Erythroblast (primary cell): ENCODE measurements at regions not wholly inside any gene's neighbourhood (a gene's known extent, or its start where the extent isn't known, plus 50 kb on each side); places are given as distances from the start of the nearest gene placed in this dataset.
"Not testable (repeated sequence)": the region's sequence is repeated elsewhere in the genome, so short reads cannot be mapped to it uniquely, and the experiment has no call there.

ENCODE experiments used
- DNase-seq, 2 experiments: peaks; one replicate each; lab custom pipeline; 2025; lab: John Stamatoyannopoulos, UW
- GATA1 ChIP-seq: IDR thresholded peaks from 2 replicates; pipeline ENCODE4 v1.6.1; 2011; ENCODE audit warnings: low read depth, mild to moderate bottlenecking, control low read depth, low read length, moderate library complexity
- POLR2A ChIP-seq: IDR thresholded peaks from 2 replicates; pipeline ENCODE4 v1.6.1; 2011; ENCODE audit warnings: mild to moderate bottlenecking, low read length

DNA sequence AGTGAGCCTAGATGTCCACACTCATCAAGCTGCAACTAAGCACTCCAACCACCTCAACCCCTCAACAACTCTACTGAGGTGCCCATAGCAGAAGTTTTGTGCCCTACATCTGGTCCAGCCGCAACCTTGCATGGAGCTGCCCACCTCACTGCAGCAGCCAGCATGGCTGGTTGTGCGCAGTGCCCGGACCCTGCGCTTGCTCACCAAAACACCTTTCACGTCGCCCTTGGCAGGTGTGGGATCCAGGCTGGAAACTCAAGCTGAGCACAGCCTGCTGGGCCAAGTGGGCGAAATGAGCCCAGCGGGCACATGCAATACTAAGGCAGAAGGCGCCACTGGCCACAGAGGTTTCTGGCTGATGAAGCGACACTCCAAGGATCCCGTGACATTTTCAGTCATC is 902.4 kb downstream of the TBC1D32 start:
- TF ChIP-seq POLR2A = no peak
- no peak for TF ChIP-seq GATA1

DNA sequence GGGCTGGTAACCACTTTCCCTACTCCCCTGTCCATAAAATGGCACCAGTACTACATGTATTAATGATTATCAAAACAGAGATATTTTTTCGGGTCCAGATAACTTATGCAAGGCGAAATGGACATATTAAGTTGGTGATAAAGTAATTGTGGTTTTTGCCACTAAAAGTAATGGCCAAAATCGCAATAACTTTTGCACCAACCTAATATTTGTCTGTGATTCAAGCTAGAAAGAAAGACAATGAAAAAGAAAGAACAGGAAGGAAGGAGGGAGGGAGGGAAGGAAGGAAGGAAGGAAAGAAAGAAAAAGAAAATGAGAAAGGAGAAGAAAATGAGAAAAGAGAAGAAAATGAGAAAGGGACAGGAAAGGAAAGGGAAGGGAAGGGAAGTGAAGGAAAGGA is 922.9 kb downstream of the TBC1D32 start:
- no peak for DNase-seq
- no peak for TF ChIP-seq GATA1
- no peak for TF ChIP-seq POLR2A

More for the DNA sequence above, 902.4 kb downstream of the TBC1D32 start:
- DNase-seq = no peak

GRCh38 chr6:120410586-120410985 is 923.7 kb downstream of the TBC1D32 start:
- DNase-seq = no peak
- TF ChIP-seq GATA1 = no peak
- no peak for TF ChIP-seq POLR2A

DNA sequence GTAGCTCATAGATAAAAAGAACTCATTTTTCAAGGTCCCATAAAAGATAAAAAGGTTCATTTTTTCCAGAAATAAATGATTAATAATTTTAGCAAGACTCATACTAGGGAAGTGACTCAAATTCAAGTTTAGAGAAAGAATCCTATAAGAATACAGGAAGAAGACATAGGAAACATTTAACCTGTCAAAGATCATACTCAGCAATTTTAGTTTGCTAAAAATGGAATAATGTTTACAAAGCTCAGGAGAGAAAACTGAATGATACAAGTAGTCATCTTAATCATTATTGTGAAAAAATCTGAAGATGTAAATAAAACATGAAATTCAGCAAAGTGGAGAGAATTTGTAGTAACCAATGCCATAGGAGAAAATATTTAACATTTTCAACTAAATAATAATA is 926.6 kb downstream of the TBC1D32 start:
- TF ChIP-seq GATA1 (no peak), POLR2A (no peak)
- no peak for DNase-seq

DNA sequence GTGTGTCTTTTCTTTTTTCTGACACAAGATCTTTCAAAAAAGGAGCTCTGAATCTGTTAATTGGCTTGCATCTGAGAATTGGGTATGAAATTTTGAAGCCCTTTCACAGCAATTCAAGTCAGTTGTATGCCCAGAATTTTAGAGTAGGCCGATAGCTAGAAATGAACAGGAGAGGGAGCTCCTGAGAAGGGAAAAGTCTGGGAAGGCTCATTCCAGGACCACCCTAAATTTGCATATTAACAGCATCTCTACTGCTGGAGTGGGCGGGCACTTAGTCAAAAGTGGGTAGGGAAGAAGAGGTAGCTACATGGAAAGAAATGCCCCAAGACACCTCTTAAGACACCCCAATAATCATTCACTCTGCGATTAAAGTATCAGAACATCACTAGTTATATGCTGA is 928.3 kb downstream of the TBC1D32 start:
- no peak for TF ChIP-seq POLR2A
- no peak for TF ChIP-seq GATA1
- no peak for DNase-seq

DNA sequence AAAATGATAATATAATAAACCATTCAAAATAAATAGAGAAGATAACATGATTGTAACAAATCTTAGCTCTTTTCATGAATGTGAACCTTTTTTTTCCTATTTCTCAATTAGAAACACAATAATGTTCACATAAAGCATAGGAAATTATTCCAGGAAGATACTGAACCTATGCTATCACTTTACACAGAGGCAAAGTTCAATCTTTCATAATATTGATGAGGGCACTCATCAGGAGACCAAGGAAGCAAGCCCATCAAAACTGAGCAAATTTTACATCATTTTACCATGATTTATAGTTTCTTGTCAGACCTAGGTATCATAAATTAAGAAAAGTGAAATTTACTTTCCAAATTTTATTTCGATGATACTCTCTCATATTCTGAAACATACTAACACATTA is 938.5 kb downstream of the TBC1D32 start:
- DNase-seq = no peak

DNA sequence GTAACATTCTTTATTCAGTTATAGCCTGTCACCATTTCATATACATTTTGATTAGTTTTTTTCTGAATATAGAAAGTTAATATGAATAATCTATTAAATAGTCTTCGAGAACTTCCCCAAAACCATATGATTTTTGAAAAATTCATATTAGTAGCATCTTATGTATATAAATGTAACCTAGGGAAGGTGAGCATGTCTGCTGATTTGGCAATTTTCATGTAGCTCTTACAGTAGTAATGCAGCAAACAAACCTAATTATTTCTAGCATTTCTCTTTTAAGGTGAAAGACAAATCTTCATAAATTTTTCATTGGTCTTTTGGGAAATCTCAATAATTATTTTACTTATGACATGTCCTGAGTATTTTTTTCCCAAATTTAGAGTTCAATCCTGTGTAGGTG is 939.0 kb downstream of the TBC1D32 start:
- no peak for DNase-seq
- no peak for TF ChIP-seq GATA1
- TF ChIP-seq POLR2A = no peak

More for the DNA sequence above, 938.5 kb downstream of the TBC1D32 start:
- no peak for TF ChIP-seq POLR2A
- TF ChIP-seq GATA1 = no peak

GRCh38 chr6:120392941-120393340 is 941.3 kb downstream of the TBC1D32 start:
- no peak for TF ChIP-seq POLR2A
- TF ChIP-seq GATA1 = no peak
- no peak for DNase-seq

DNA sequence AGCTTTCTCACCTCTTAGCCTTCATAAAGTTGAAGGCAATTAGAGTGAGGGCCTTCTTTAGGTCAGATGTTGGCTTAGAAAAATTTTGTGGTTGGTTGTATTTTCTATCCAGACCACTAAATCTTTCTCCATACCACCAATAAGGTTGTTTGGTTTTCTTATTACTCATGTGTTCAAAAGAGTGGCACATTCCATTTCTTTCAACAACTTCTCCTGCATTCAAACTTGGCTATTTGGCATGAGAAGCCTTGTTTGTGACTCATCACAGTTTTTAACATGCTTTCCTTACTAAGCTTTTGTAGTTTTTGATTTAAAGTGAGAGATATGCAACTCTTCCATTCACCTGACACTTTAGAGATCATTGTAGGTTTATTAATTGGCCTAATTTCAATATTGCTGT is 949.6 kb downstream of the TBC1D32 start:
- TF ChIP-seq POLR2A = no peak
- TF ChIP-seq GATA1 = no peak
- DNase-seq = no peak

GRCh38 chr6:120383681-120384080 is 950.6 kb downstream of the TBC1D32 start:
- DNase-seq = no peak
- TF ChIP-seq GATA1 = no peak
- no peak for TF ChIP-seq POLR2A

GRCh38 chr6:120378582-120379220 is 955.6 kb downstream of the TBC1D32 start:
- TF ChIP-seq GATA1 (no peak), POLR2A (no peak)
- peak; percentile 7 to 39 for DNase-seq

GRCh38 chr6:120373185-120373584 is 961.1 kb downstream of the TBC1D32 start:
- TF ChIP-seq GATA1 (no peak), POLR2A (no peak)
- DNase-seq = no peak

DNA sequence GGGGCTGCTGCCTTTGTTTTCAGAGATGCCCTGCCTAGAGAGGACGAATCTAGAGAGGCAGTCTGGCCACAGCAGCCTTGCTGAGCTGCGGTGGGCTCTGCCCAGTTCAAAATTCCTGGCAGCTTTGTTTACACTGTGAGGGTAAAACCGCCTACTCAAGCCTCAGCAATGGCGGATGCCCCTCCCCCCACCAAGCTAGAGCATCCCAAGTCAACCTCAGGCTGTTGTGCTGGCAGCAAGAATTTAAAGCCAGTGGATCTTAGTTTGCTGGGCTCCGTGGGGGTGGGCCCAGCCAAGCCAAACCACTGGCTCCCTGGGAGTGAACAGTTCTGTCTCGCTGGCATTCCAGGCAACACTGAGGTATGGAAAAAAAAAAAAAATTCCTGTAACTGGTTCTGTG is 970.9 kb downstream of the TBC1D32 start:
- no peak for DNase-seq
- TF ChIP-seq GATA1 (no peak), POLR2A (no peak)

DNA sequence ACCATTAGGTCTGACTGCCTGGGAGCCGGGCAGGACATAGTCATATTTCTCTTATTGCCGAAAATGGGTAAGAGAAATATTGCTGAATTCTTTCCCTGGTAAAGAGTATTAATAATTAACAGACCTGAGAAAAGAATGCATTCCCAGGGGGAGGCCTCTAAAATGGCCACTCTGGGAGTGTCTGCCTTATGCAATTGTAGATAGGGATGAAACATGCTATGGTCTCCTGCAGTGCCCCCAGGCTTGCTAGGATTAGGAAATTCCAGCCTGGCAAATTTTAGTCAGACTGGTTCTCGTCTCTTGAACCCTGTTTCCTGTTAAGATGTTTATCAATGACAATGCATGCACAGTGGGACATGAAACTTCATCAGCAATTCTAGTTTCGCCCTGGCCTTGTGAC is 975.7 kb downstream of the TBC1D32 start:
- not testable (repeated sequence) for DNase-seq

- DNase-seq = no peak
- no peak for TF ChIP-seq GATA1
- TF ChIP-seq POLR2A = no peak
These were observed 976.8 kb downstream of the TBC1D32 start for GRCh38 chr6:120357447-120357846.
